ENCODE measurements at regions not wholly inside any gene's neighbourhood (a gene's known extent, or its start where the extent isn't known, plus 50 kb on each side); places are given as distances from the start of the nearest gene placed in this dataset.
"Not testable (repeated sequence)": the region's sequence is repeated elsewhere in the genome, so short reads cannot be mapped to it uniquely, and the experiment has no call there.

DNA sequence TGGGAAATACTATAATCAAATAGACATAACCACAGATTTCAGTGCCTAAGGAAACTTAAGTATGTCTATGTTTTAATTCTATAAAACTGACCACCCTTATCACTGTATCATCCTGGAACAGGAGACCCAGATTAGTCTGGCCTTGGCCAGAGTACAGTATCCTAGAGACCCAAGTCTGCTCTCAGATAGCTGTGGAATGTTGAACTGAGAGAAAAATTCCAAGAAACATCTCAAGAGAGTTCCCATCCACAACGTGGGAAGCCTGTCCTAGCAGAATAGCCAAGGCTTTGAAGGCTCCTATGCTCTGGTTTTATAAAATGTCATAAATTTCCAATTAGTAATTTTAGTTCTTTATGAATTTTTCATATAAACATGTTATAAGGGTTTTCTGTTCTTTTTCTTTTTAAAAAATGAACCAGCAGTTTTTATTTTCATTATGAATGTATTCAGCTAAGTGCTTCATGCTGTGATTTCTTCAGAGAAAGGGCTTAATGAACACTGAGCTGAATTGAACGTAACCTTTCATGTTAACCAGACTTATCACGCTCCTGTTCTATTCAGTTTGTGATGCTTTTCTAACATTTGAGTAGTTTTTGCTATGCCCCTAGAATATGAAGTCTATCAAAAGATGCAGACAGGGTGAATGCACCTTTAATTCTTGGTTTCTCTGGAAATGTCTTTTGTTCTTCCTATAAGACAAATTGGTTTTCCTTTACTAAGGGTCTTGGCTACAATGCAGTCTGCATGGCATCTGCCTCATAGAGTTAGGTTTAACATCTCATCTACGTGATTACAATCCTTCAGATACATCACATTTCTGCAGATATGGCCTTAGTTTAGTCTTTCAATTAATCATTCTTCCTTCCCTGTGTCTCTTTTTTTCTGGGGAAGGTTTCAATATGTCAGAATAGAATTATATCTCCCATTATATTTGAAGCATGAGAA, 230.8 kb downstream of the CYLC2 start:
- intact Hi-C loops (cut with DNase I): no loop called here
- no peaks in the 10 kb centered on the region for H3K9me3 ChIP-seq
- H3K4me3 ChIP-seq: no peak overlapping the region
- no peaks in the 10 kb centered on the region for H3K27me3 ChIP-seq
- no peaks in the 10 kb centered on the region for H3K36me3 ChIP-seq
- no peak overlapping the region for H3K27ac ChIP-seq
- ATAC-seq (no peak), DNase-seq (no peak)
- TF ChIP-seq, protein P1, sequence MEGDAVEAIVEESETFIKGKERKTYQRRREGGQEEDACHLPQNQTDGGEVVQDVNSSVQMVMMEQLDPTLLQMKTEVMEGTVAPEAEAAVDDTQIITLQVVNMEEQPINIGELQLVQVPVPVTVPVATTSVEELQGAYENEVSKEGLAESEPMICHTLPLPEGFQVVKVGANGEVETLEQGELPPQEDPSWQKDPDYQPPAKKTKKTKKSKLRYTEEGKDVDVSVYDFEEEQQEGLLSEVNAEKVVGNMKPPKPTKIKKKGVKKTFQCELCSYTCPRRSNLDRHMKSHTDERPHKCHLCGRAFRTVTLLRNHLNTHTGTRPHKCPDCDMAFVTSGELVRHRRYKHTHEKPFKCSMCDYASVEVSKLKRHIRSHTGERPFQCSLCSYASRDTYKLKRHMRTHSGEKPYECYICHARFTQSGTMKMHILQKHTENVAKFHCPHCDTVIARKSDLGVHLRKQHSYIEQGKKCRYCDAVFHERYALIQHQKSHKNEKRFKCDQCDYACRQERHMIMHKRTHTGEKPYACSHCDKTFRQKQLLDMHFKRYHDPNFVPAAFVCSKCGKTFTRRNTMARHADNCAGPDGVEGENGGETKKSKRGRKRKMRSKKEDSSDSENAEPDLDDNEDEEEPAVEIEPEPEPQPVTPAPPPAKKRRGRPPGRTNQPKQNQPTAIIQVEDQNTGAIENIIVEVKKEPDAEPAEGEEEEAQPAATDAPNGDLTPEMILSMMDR (IDR thresholded peaks at IDR 0.05): no peak
- no peaks in the 10 kb centered on the region for H3K4me1 ChIP-seq

DNA sequence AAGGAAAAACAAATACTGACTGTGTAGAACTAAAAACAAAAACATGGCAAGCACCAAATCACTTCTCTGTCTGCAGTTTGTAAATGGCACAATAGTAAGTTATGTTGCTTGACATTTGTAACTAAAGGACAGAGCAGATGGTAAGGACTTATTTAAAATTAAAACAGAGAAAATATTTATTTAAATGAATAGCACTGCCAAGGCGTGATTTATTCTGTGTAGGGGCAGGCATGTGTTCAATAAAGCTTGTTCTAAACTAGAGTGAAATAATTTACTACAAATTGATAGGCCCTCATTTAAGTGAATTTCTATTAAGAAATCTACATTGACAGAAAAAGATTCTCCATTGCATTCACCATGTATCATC, 231.5 kb downstream of the CYLC2 start:
- Histone ChIP-seq H3K27me3 (no peaks in the 10 kb centered on the region), H3K4me3 (no peak overlapping the region), H3K9me3 (no peaks in the 10 kb centered on the region), H3K4me1 (no peaks in the 10 kb centered on the region), H3K27ac (no peak overlapping the region), H3K36me3 (no peaks in the 10 kb centered on the region)
- TF ChIP-seq, protein P1 (IDR thresholded peaks at IDR 0.05): no peak
- intact Hi-C loops (cut with DNase I): no loop called here
- ATAC-seq (no peak), DNase-seq (no peak)

DNA sequence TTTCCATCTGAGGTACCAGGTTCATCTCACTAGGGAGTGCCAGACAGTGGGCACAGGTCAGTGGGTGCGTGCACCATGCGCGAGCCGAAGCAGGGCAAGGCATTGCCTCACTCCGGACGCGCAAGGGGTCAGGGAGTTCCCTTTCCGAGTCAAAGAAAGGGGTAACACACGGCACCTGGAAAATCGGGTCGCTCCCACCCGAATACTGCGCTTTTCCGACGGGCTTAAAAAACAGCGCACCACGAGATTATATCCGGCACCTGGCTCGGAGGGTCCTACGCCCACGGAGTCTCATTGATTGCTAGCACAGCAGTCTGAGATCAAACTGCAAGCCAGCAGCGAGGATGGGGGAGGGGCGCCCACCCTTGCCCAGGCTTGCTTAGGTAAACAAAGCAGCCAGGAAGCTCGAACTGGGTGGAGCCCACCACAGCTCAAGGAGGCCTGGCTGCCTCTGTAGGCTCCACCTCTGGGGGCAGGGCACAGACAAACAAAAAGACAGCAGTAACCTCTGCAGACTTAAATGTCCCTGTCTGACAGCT, 242.5 kb downstream of the CYLC2 start:
- peaks cover 0 to 14% of the 10 kb centered on the region in 2 donors for H3K9me3 ChIP-seq
- DNase-seq; H3K27me3 ChIP-seq; H3K27ac ChIP-seq; intact Hi-C loops (cut with DNase I); H3K4me3 ChIP-seq; ATAC-seq; H3K36me3 ChIP-seq; H3K4me1 ChIP-seq: not testable (repeated sequence)

DNA sequence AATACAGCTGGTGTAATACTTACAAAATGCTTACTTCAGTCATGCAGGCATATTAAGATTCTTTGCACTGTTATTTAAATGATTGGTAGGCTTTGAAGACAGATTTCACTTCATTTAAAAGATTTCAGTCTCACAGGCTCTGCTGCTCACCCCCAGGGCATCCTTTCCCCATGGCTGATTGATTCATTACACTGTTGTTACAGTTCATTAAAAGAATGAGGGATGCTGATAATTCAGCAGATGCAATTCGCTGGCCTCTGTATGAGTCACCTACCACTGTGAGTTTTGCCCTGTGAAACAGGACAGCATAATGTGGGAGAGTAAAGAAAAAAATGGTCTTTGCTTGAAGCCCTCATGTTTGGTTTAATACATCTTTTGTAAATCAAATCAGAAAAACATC, 246.9 kb downstream of the CYLC2 start:
- Histone ChIP-seq H3K4me1 (no peaks in the 10 kb centered on the region), H3K4me3 (no peak overlapping the region), H3K27me3 (no peaks in the 10 kb centered on the region), H3K27ac (no peak overlapping the region), H3K9me3 (peaks cover 0 to 4% of the 10 kb centered on the region in 2 donors), H3K36me3 (no peaks in the 10 kb centered on the region)
- ATAC-seq: no peak
- intact Hi-C loops (cut with DNase I): no loop called here
- DNase-seq: no peak
- TF ChIP-seq, protein P1 (IDR thresholded peaks at IDR 0.05): no peak

DNA sequence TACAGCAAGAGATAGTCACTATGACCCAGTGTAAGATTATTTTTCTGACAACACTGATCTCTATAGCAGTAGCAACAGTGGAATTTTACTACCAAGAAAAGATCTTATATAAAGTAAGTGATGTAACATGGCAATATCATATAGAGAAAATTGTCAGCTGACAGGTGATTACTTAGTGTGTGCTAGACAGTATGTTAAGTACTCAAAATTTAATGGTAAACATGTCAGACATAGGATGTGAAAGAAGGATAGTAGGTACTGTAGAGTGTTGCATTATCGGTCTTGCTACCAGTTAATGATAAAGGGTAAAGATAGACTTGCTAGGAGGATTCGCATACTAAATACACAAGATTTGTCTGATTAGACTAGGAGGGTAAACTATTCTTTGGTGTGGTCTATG, 247.4 kb downstream of the CYLC2 start:
- ATAC-seq (no peak), DNase-seq (no peak)
- H3K27me3 ChIP-seq: no peaks in the 10 kb centered on the region
- no peaks in the 10 kb centered on the region for H3K9me3 ChIP-seq
- no peak overlapping the region for H3K27ac ChIP-seq
- intact Hi-C loops (cut with DNase I): no loop called here
- H3K4me1 ChIP-seq: no peaks in the 10 kb centered on the region
- TF ChIP-seq, protein P1 (IDR thresholded peaks at IDR 0.05): no peak
- no peak overlapping the region for H3K4me3 ChIP-seq
- no peaks in the 10 kb centered on the region for H3K36me3 ChIP-seq
